HS-5 (cell line): ENCODE measurements at regions not wholly inside any gene's neighbourhood (a gene's known extent, or its start where the extent isn't known, plus 50 kb on each side); places are given as distances from the start of the nearest gene placed in this dataset.

Experiments used
- DNase-seq: peaks from one replicate; pipeline ENCODE4 v3.0.0-alpha.2; 2012; ENCODE audit warnings: low read depth

DNA sequence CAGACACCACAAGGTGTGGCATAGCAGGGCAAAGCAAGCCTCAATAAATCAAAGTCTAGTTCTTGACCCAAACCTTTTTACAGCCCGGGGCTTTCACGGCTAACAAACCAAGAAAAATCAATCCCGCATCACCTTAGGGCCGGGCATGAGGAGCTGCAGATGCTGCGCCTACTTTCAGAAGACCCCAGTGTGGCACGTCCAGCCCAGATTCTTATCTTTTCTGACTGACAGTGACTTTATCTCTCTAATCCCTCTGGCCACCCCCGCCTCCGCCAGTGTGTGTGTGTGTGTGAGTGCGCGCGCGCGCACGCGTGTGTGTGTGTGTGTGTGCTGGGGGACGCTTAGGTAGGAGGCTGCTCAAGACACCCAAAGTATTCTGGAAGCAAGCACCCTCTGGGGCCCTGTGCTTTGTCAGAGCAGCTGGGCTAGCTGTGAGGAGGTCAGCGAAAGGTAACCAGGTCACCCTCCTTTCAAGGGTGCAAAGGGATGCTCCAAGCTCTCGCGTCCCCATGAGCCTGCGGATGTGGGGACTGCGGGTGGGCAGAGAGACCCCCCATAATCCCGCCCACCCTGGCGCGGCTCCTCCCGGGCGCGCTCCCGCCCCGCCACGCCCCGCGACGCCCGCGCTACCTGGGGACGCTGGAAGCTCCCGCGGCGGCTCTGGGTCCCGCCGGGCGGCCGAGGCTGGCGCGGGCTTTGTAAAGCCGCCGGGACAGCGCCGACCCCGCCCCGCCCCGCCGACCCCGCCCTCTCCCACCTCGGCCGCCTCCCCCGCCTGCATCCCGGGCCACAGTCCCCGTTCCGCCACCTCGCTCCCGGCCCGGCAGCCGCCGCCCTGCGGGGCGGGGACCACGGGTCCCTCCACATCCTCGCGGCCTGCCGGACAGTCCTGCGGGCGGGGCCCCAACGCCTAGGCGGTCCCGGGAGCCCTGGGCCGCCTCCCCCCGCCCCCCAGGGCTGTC is 57.1 kb upstream of the RHOBTB1 start:
- DNase-seq = no peak

DNA sequence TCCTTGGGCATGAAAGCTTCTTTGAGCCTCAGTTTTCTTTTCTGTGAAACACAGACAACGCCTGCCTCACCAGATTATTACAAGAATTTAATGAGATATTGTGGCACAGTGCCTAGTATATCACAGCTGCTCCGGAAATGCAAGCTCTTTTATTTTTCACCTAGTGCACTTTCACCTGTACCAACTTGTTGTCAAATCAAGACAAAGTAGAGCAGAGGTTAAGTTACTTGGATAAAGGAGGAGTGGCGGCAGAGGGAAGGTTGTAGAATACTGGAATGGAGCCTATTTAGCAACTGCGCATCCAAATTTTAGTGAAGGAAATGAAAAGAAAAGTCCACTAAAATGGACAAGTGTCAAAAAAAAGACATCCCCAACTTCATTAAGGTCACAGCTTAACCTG is 54.9 kb upstream of the RHOBTB1 start:
- DNase-seq = no peak

DNA sequence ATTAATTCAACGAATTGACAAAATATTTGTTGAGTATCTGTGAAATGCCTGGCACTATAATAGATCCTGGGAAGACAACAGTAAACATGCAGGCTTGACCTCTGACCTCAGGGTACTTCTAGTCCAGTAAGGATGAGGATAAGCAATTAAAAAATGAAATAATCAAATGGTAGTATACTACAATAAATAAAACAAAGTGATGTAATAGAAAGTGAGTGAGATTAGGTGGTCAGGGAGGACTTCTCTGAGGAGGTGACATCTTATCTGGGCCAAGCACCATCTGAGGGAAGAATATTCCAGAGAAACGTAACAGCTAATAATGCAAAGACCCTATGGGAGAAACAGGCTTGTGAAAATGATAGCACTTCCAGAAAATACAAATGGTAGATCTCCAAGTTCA is 50.1 kb upstream of the RHOBTB1 start:
- no peak for DNase-seq
